ENCODE measurements at regions not wholly inside any gene's neighbourhood (a gene's known extent, or its start where the extent isn't known, plus 50 kb on each side); places are given as distances from the start of the nearest gene placed in this dataset.

DNA sequence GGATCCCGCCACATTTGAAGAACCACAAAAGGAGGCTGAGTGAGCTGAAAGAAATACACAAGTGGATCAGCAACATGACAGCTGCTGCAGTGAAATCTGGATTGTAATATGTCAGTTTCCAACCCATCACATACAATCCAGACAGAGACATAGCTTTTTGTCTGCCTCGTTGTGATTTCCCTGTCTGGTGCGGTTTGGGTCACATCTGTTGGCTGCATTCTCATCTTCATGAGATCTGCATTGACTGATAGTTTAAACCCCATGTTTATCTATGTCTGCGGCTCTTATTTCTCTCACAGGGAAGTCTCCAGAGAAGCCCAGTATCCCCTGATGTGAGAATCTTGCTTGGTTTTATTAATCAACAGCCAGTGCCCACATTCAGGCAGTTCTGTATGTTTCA lies 403.1 kb upstream of the ZNF608 start:
- no peak for ATAC-seq
- H3K27ac ChIP-seq, result no peak overlapping the region
- WGBS, 4 donors, result 69 to 79% (median 73%) methylated on average over 4 of the region's 4 CpGs
- no peak overlapping the region for H3K4me3 ChIP-seq
- TF ChIP-seq POLR2A (IDR thresholded peaks at IDR 0.05), result no peak
- TF ChIP-seq, protein P1, sequence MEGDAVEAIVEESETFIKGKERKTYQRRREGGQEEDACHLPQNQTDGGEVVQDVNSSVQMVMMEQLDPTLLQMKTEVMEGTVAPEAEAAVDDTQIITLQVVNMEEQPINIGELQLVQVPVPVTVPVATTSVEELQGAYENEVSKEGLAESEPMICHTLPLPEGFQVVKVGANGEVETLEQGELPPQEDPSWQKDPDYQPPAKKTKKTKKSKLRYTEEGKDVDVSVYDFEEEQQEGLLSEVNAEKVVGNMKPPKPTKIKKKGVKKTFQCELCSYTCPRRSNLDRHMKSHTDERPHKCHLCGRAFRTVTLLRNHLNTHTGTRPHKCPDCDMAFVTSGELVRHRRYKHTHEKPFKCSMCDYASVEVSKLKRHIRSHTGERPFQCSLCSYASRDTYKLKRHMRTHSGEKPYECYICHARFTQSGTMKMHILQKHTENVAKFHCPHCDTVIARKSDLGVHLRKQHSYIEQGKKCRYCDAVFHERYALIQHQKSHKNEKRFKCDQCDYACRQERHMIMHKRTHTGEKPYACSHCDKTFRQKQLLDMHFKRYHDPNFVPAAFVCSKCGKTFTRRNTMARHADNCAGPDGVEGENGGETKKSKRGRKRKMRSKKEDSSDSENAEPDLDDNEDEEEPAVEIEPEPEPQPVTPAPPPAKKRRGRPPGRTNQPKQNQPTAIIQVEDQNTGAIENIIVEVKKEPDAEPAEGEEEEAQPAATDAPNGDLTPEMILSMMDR (IDR thresholded peaks at IDR 0.05), result no peak
- intact Hi-C loops (cut with DNase I), result no loop called here
- H3K27me3 ChIP-seq, result no peaks in the 10 kb centered on the region
- peaks cover 0 to 7% (median 0%) of the 10 kb centered on the region in 12 donors for H3K4me1 ChIP-seq
- H3K36me3 ChIP-seq, result no peaks in the 10 kb centered on the region
- no peak for DNase-seq
- no peaks in the 10 kb centered on the region for H3K9me3 ChIP-seq

DNA sequence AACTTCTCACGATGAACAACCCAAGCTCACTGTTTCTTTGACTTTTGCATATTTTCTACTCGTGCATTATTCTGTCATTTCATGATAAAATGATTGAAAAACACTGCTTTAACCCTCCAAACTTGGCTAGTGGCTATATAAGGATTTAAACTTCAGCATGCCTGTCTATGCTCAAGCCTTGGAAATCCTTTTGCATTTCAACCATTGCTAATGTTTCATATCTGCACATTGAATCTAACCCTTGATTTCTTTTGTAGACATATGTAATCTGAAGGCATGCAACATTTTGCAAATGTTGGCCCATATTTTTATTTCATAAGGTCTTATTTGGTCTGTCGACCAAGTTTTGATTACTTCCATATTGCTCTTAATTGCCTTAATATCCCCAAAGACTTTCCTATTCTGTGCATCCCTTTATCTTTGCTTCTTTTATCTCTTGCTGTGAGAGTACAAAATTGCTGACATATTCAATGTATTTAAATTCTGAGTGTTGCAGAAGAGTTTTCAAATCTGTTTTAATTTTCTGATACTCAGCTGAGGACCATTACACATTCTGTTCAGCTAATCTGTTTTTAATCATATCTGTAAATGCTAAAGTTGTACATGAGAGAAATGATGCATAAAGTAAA lies 403.7 kb upstream of the ZNF608 start:
- ATAC-seq, result no peak
- no peak overlapping the region for H3K4me3 ChIP-seq
- 72 to 81% (median 73%) methylated on average over 3 of the region's 3 CpGs for WGBS, 4 donors

DNA sequence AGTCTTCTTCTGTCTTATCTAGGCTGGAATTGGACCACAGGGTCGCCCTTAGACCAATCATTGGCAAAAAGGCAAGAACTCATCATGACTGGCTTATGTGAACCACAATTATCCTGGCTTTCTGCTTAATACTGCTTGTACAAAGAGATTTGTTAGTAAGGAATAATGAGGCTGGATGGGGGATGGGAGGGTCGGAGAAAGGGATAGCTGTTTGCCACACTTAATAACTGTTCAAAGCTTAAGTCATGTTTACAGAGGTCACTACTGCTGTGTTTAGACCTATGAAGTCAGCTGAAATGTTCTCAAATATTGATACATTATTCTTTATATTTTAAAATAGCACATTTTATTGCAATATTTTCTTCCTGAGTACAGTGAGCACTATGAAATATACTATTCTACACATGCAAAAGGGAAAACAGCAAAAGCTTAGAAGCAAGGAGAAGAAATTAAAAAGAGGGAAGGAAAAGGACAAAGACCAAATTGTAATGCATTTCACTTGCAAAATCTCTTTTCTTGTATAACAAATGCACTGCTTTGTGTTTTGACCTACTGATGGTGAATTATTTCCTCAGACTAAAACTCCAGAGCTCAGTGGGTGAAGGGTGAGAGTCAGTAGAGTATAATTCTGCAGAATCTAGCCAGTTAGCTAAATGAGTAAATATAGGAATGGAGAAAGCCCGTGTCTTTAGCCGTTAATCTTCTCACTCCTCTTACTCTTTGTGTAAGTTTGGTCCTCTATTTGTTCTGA lies 404.9 kb upstream of the ZNF608 start:
- 70 to 96% (median 80%) methylated on average over 4 of the region's 4 CpGs for WGBS, 4 donors

More for the DNA sequence above, 403.7 kb upstream of the ZNF608 start:
- no peaks in the 10 kb centered on the region for H3K36me3 ChIP-seq
- no peaks in the 10 kb centered on the region for H3K9me3 ChIP-seq
- H3K27ac ChIP-seq, result no peak overlapping the region
- intact Hi-C loops (cut with DNase I), result no loop called here
- H3K27me3 ChIP-seq, result no peaks in the 10 kb centered on the region
- no peak for DNase-seq
- no peak for TF ChIP-seq POLR2A (IDR thresholded peaks at IDR 0.05)
- TF ChIP-seq, protein P1 (IDR thresholded peaks at IDR 0.05), result no peak
- peaks cover 0 to 7% (median 0%) of the 10 kb centered on the region in 12 donors for H3K4me1 ChIP-seq

DNA sequence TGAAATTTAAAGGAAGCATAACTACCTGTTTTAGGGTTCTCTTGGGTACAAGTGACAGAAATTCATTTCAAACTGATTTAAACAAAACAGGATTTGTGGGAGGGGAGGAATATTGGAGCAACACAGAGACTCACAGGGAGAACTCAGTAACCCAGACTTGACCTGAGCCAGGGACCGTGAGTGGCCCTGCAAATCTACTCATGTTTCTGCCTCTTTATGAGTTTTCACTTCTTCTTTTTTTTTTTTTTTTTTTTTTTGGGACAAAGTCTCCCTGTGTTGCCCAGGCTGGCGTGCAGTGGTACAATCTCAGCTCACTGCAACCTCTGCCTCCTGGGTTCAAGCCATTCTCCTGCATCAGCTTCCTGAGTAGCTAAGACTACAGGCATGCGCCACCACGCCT lies 405.6 kb upstream of the ZNF608 start:
- H3K9me3 ChIP-seq, result no peaks in the 10 kb centered on the region
- 72 to 82% (median 73%) methylated on average over 4 of the region's 4 CpGs for WGBS, 4 donors

More for the DNA sequence above, 404.9 kb upstream of the ZNF608 start:
- no peak overlapping the region for H3K27ac ChIP-seq
- no peaks in the 10 kb centered on the region for H3K9me3 ChIP-seq
- no peak overlapping the region for H3K4me3 ChIP-seq
- intact Hi-C loops (cut with DNase I), result no loop called here
- TF ChIP-seq POLR2A (IDR thresholded peaks at IDR 0.05), result no peak
- TF ChIP-seq, protein P1 (IDR thresholded peaks at IDR 0.05), result no peak
- no peaks in the 10 kb centered on the region for H3K36me3 ChIP-seq
- DNase-seq (no peak), ATAC-seq (no peak)
- H3K27me3 ChIP-seq, result no peaks in the 10 kb centered on the region
- H3K4me1 ChIP-seq, result peaks cover 0 to 7% (median 0%) of the 10 kb centered on the region in 12 donors

More for the DNA sequence above, 405.6 kb upstream of the ZNF608 start:
- no peak for ATAC-seq
- Histone ChIP-seq H3K4me1 (peaks cover 0 to 7% (median 0%) of the 10 kb centered on the region in 12 donors), H3K27me3 (no peaks in the 10 kb centered on the region), H3K4me3 (no peak overlapping the region), H3K36me3 (no peaks in the 10 kb centered on the region), H3K27ac (no peak overlapping the region)
- no peak for DNase-seq
- intact Hi-C loops (cut with DNase I), result no loop called here
- TF ChIP-seq, protein P1 (IDR thresholded peaks at IDR 0.05), result no peak
- TF ChIP-seq POLR2A (IDR thresholded peaks at IDR 0.05), result no peak
